HG02623 (cell line): ENCODE measurements at regions not wholly inside any gene's neighbourhood (a gene's known extent, or its start where the extent isn't known, plus 50 kb on each side); places are given as distances from the start of the nearest gene placed in this dataset.

Source experiments
- ATAC-seq: cut with Tn5 transposase; IDR thresholded peaks from one replicate; pipeline ENCODE4 v1.9.1; 2021; ENCODE audit warnings: moderate library complexity; ENCODE audit not compliant: unreplicated experiment

- no peak for ATAC-seq
Measured at GRCh38 chr2:204353823-204354222, 191.5 kb upstream of the PARD3B start.

- ATAC-seq: no peak
Measured at GRCh38 chr2:204354442-204354856, 190.8 kb upstream of the PARD3B start.

GRCh38 chr2:204355688-204356087 is 189.6 kb upstream of the PARD3B start:
- ATAC-seq: no peak

GRCh38 chr2:204356151-204356641 is 189.1 kb upstream of the PARD3B start:
- no peak for ATAC-seq

GRCh38 chr2:204357286-204357685 is 188.0 kb upstream of the PARD3B start:
- ATAC-seq: no peak

GRCh38 chr2:204359076-204359475 is 186.2 kb upstream of the PARD3B start:
- no peak for ATAC-seq

- no peak for ATAC-seq
Measured at GRCh38 chr2:204360218-204361007, 184.9 kb upstream of the PARD3B start.

GRCh38 chr2:204361738-204362137 is 183.5 kb upstream of the PARD3B start:
- no peak for ATAC-seq

- ATAC-seq: no peak
Measured at GRCh38 chr2:204362581-204362980, 182.7 kb upstream of the PARD3B start.

GRCh38 chr2:204363513-204363912 is 181.8 kb upstream of the PARD3B start:
- no peak for ATAC-seq

- no peak for ATAC-seq
Measured at GRCh38 chr2:204364860-204365535, 180.3 kb upstream of the PARD3B start.

- ATAC-seq: no peak
Measured at GRCh38 chr2:204365811-204366210, 179.5 kb upstream of the PARD3B start.

GRCh38 chr2:204367466-204367865 is 177.8 kb upstream of the PARD3B start:
- ATAC-seq: no peak

GRCh38 chr2:204370172-204370718 is 175.0 kb upstream of the PARD3B start:
- ATAC-seq: no peak

- no peak for ATAC-seq
Measured at GRCh38 chr2:204373942-204374341, 171.3 kb upstream of the PARD3B start.

GRCh38 chr2:204380141-204380881 is 165.0 kb upstream of the PARD3B start:
- ATAC-seq: no peak

GRCh38 chr2:204386668-204387067 is 158.6 kb upstream of the PARD3B start:
- ATAC-seq: no peak

- ATAC-seq: no peak
Measured at GRCh38 chr2:204389120-204389519, 156.2 kb upstream of the PARD3B start.

GRCh38 chr2:204389856-204390255 is 155.4 kb upstream of the PARD3B start:
- ATAC-seq: no peak

GRCh38 chr2:204395539-204395938 is 149.7 kb upstream of the PARD3B start:
- no peak for ATAC-seq

GRCh38 chr2:204401114-204401513 is 144.2 kb upstream of the PARD3B start:
- no peak for ATAC-seq
